Panc1 (cell line): ENCODE measurements at regions not wholly inside any gene's neighbourhood (a gene's known extent, or its start where the extent isn't known, plus 50 kb on each side); places are given as distances from the start of the nearest gene placed in this dataset.

Experiments
- CTCF ChIP-seq: fragments of 450-650 bp; IDR thresholded peaks from 2 replicates; pipeline ENCODE4 v1.5.1; 2017; ENCODE audit warnings: mild to moderate bottlenecking
- REST ChIP-seq, 2 experiments: IDR thresholded peaks; 2 replicates each; pipeline ENCODE4 v1.6.1; 2011 to 2012; ENCODE audit warnings: low read depth in 2 of 2, control low read depth in 1 of 2, low read length in 1 of 2, mild to moderate bottlenecking in 1 of 2, moderate library complexity in 1 of 2; ENCODE audit not compliant: insufficient read depth in 1 of 2
- SIN3A ChIP-seq: IDR thresholded peaks from 2 replicates; pipeline ENCODE4 v1.6.1; 2012; ENCODE audit warnings: low read depth, mild to moderate bottlenecking, low read length, moderate library complexity, borderline replicate concordance; ENCODE audit not compliant: insufficient read depth

GRCh38 chr5:74098941-74099340, 472.9 kb downstream of the ARHGEF28 start:
- TF ChIP-seq CTCF = no peak
- TF ChIP-seq REST (IDR thresholded peaks at IDR 0.05; ENCODE audit: insufficient read depth in 1 of 2, low read depth in 2 of 2, low read length in 1 of 2) = no peak
- TF ChIP-seq SIN3A = no peak
